GM12874 (cell line): ENCODE measurements at regions not wholly inside any gene's neighbourhood (a gene's known extent, or its start where the extent isn't known, plus 50 kb on each side); places are given as distances from the start of the nearest gene placed in this dataset.

Source experiments
- TF ChIP-seq, protein P1 (sequence below): IDR thresholded peaks from 2 replicates; pipeline ENCODE4 v1.5.1; 2011; ENCODE audit warnings: low read depth, mild to moderate bottlenecking, control low read depth, low read length, moderate library complexity; ENCODE audit not compliant: insufficient read depth

DNA sequence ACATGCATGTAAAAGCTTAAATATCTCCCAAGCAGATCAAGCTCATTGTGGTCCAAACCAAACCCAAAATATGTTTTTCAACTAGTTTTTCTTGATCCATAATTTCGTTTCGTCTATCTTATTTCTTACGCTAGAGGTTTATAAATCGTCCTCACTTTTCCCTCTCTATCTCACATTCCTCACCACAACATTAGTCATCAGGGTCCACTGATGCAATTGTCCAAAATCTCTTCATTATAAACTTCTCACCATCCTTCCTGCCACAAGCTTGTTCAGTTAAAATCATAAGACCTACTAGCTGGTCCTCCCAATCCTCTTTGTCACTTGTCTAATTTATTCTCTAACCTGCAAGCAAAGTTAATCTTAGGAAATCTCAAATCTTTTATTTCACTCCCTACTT is 173.0 kb upstream of the PALMD start:
- TF ChIP-seq, protein P1, sequence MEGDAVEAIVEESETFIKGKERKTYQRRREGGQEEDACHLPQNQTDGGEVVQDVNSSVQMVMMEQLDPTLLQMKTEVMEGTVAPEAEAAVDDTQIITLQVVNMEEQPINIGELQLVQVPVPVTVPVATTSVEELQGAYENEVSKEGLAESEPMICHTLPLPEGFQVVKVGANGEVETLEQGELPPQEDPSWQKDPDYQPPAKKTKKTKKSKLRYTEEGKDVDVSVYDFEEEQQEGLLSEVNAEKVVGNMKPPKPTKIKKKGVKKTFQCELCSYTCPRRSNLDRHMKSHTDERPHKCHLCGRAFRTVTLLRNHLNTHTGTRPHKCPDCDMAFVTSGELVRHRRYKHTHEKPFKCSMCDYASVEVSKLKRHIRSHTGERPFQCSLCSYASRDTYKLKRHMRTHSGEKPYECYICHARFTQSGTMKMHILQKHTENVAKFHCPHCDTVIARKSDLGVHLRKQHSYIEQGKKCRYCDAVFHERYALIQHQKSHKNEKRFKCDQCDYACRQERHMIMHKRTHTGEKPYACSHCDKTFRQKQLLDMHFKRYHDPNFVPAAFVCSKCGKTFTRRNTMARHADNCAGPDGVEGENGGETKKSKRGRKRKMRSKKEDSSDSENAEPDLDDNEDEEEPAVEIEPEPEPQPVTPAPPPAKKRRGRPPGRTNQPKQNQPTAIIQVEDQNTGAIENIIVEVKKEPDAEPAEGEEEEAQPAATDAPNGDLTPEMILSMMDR: no peak

DNA sequence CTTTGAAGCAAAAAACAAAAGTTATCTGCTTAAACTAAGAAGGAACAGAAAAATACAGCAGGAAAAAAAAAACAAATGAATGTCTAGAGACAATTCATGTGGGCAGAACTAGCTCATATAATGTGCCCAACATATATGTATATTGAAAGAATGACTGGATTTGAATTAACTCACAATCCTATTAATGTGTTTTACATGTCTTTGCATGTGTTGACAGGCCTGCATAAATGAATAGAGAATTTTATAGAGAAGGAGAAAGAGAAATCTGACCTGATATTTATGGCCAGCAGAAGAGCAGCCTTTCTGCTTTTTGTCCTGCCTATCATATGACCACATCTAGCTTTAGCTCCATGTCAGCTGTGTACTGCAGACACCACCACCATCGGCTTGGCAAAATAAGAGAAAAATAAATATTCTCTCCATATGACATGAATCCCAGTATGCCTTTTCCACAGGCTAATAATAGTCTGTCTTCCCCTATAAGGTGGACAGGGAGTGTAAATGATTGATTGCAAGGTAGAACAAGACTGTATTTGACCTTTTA is 171.5 kb upstream of the PALMD start:
- TF ChIP-seq, protein P1: no peak

DNA sequence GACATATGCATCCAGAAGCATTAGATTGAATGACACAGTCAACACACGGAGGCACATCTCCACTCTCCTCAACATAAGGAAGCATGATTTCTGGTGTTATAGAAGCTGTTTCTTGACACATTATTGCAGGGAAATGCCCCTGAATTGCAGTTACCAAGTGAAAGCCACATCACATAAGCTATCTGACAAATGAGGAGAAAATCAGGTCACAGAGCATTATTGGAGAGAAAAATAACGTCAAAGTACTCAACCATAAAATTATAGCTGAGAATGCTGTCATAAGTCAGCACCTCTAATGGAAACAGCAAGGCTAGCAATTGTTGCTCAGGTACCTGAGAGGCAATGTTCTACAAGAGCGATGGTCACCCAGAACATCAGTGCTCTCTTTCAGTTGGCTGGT is 169.9 kb upstream of the PALMD start:
- TF ChIP-seq, protein P1: no peak

DNA sequence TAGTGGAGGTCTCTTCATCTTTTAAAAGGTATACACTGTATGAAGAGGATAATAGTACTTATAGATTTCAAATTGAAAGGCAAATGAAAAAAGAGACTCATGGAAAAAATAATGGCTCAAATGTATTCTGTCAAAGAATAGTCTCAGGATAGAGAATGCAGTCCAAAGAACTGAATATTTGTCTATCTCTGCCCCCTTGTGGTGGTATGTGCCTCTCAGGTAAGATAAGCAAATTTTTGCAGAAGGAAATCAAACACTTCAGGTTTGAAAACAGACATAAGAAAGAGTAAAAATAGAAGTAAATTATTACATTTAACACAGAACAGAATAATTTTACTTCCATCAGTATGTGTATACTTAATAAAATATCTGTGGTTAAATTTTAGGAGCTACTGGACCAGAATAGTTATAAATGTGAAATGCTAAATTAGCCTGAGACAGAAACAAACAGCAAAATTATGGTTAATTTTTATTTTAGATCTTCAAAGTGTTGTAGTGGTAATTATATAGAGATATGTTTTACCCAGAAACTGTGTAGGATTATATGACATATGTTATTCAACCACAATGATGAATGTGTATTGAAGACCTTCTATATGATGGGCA is 164.4 kb upstream of the PALMD start:
- TF ChIP-seq, protein P1: peak; percentile 45

DNA sequence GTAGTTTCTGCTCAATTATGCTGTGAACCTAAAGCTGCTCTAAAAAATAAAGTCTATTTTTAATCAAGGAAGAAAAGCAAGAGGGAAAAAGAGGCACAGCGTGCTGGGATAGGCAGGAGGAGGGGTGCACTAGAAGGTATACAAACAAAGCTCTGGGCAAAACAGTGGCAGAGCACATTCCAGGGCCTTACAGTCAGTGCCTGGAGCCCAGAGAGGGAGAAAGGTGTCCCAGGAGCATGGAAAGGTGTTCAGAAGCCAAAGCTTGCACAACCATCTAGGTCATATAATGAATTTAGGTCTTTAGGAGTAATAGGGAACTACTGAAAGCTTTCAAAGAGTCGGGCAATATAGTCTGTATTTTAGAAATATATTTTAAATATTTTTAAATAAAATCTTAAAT is 163.6 kb upstream of the PALMD start:
- TF ChIP-seq, protein P1: no peak

DNA sequence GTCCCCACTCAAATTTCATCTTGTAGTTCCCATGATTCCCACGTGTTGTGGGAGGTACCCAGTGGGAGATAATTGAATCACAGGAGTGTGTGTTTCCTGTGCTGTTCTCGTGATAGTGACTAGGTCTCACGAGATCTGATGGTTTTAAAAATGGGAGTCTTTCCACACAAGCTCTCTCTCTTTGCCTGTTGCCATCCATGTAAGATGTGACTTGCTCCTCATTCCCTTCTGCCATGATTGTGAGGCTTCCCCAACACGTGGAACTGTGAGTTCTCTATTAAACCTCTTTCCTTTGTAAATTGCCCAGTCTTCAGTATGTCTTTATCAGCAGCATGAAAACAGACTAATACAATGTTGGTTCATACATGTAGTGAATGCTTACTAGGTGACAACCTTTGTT is 163.2 kb upstream of the PALMD start:
- TF ChIP-seq, protein P1: no peak

DNA sequence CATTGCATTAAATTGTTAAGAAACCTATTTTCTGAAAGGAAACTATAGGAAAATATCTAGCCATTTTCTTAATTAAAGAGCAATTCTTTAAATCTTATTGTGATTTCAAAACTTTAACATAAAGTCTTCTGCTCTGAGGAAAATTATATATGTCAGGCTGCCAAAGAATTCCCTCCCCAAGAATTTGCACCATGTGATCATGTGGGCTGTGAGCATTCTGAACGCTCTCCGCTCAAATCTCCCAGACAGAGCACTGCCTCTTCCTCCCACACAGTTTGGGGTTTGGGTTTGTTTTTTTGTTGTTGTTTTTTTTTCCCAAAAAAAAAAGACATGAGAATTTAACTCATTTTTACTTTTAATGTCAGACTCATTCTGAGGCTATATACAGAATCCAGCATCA is 155.9 kb upstream of the PALMD start:
- TF ChIP-seq, protein P1: no peak
